NCI-H526 (cell line): ENCODE measurements at regions not wholly inside any gene's neighbourhood (a gene's known extent, or its start where the extent isn't known, plus 50 kb on each side); places are given as distances from the start of the nearest gene placed in this dataset.
"Not testable (repeated sequence)": the region's sequence is repeated elsewhere in the genome, so short reads cannot be mapped to it uniquely, and the experiment has no call there.

Experiments used
- DNase-seq, 2 experiments: peaks; one replicate each; lab custom pipeline; 2025; lab: John Stamatoyannopoulos, UW

- DNase-seq, result no peak
These were observed 85.0 kb upstream of the KIF5B start for GRCh38 chr10:32141018-32141807.

- DNase-seq, result no peak
These were observed 84.2 kb upstream of the KIF5B start for GRCh38 chr10:32140403-32140802.

DNA sequence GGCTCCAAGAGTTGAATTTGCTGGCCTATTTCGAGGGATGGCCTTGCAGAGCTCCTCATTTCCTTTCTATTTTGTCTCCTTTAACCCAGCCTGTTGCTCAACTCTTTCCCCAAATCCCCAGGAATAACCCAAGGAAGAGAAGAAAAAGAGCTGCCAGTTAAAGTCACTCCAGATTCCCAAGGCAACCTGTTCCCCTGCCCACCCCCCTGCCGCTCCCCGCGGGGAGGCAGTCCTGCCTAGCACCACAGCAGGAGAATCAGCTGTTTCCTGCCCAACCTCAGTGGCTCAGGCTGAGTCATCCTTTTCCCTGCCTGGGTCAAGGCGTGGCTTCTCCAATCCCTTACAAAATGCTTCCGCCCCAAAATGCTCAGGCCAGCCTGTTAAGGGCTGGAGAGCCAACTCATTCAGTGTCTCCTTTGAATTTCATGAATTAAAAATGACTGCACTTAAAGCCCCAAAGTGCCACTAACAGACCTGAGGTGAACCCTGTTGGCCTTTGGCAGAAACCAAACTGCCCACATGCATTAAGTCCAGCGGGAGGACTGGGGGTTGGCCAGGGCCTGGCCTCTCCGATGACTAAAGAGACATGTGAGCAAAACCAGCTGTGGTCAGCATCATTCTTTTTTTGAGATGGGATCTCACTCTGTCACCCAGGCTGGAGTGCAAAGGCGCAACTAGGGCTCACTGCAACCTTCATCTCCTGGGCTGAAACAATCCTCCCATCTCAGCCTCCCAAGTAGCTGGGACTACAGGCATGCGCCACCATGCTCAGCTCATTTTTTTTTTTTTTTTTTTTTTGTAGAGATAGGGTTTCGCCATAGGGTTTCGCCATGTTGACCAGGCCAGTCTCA lies 83.2 kb upstream of the KIF5B start:
- no peak for DNase-seq

GRCh38 chr10:32136927-32137326 lies 80.7 kb upstream of the KIF5B start:
- not testable (repeated sequence) for DNase-seq

DNA sequence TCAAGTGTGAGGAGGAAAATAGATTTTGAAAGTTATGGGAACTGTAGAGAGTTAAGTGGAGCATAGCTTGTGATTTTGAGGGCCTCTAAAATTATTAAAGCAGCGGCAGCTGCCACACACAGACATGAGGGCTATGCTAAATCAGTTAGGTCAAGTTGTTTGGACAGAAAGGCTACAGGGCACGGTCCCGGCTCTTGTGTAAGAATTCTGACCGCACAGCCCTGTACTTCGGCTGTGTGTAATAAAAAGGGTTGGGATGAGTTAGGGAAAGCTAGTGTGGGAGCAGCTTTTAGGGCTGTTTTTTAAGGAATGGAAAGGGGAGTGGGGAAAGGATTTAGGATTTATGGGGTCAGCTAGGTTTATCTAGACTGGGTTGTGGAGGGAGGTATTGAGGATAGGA lies 79.6 kb upstream of the KIF5B start:
- not testable (repeated sequence) for DNase-seq

- no peak for DNase-seq
These were observed 76.2 kb upstream of the KIF5B start for GRCh38 chr10:32132357-32132946.

GRCh38 chr10:32131388-32131787 lies 75.2 kb upstream of the KIF5B start:
- DNase-seq, result no peak

DNA sequence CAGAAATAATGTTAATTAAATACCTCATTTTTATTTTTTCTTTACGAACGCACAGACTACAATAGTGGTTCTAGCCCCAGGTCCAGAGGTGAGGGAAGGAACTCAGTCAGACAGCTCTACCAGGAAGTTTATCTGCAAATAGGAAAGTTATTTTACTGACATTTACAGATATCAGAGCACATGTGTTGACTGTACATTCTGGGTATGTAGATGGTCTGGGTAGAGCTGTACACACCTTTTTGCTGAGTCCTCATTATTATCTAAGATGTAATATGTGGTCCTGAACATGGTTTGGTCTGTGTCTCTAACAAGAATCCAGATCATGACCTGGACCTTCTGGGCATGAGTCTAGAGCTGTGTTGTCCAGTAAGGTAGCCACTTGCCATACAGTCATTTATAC lies 74.6 kb upstream of the KIF5B start:
- DNase-seq, result no peak

GRCh38 chr10:32125023-32125422 lies 68.8 kb upstream of the KIF5B start:
- DNase-seq, result no peak

- DNase-seq, result no peak
These were observed 66.8 kb upstream of the KIF5B start for GRCh38 chr10:32123021-32123420.

DNA sequence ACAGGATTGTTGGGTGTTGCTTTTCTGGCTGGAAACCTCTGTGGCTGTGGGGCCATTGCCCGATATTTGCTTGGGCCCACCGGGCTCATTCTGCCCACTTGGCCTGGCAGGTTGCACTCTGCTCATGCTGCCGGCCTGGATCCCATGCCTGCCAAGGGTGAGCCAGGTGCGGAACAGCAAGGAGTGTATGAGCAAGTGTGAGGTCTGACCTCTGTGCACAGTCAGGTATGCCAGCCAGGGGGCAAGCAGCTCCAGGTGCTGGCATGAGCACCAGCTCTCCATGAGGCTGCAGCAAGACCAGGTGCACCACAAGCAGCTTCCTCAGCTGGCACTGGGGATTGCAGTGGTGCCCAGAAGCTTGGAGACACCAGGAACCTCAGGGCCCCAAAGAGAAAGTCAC lies 65.4 kb upstream of the KIF5B start:
- no peak for DNase-seq

GRCh38 chr10:32120147-32120546 lies 63.9 kb upstream of the KIF5B start:
- DNase-seq, result no peak

DNA sequence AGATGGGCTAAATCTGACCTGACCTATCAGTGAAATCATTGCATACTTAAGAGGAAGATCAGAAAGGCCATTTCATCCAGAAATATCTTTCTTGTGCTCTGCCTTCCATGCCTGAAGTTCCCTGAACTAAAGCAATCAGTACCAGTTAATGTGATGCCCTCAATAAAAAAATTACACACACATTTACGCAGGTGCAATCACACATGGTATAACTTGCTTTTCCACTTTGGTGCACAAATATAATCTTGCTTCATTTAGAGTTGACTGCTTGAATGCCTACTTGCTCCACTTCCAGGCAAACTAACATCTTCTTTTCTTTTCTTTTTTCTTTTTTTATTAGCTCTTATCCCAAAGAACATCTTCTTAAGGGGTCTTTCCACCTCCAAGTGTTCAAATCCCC lies 58.3 kb upstream of the KIF5B start:
- no peak for DNase-seq

- no peak for DNase-seq
These were observed 55.8 kb upstream of the KIF5B start for GRCh38 chr10:32112055-32112454.

- no peak for DNase-seq
These were observed 55.4 kb upstream of the KIF5B start for GRCh38 chr10:32111585-32111984.

DNA sequence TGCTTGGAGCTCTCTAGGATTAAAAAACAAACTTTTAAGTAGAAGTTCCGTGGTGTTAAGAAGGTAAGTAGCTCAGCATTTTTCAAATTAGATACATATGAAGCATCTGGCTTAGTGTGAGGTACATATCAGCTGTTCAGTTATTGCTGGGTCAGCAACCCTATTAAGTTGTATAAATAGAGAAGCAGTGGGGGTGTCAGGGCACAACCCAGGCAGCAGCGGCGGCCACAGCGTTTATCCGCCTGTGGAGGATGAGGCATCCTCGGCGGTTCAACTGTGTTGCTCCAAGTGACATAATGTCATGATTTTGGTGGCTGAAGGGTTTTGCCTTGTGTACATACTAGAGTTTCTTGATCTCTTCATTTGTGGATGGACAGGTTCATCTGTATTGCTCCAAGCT lies 54.6 kb upstream of the KIF5B start:
- DNase-seq, result no peak

- DNase-seq, result no peak
These were observed 53.4 kb upstream of the KIF5B start for GRCh38 chr10:32109603-32110002.
